Right lobe of liver (tissue), 6 donors: ENCODE measurements at regions not wholly inside any gene's neighbourhood (a gene's known extent, or its start where the extent isn't known, plus 50 kb on each side); places are given as distances from the start of the nearest gene placed in this dataset.
A peak's percentile ranks its signal among the peaks of the same experiment; 100 is the strongest.

Experiments used
- ATAC-seq, 4 donors: fragments of 200-7000 bp; cut with Tn5 transposase; one replicate each; pipeline ENCODE4 v1.9.1; 2020; ENCODE audit warnings: mild to moderate bottlenecking in 4 of 4, moderate library complexity in 4 of 4
- DNase-seq, 3 donors: peaks; one replicate each; pipeline ENCODE4 v3.0.0-alpha.2; 2020
- H3K27ac ChIP-seq, 3 donors: fragments of 200-600 bp; one replicate each; pipeline ENCODE4 v1.8.0; 2022
- H3K27me3 ChIP-seq, 2 donors: fragments of 200-600 bp; one replicate each; pipeline ENCODE4 v1.8.0; 2022
- H3K36me3 ChIP-seq, 4 donors: fragments of 200-600 bp; sonication (generic) in 1 of 4; one replicate each; pipeline versions ENCODE4 v1.5.1 to v1.8.0; 2017 to 2022; ENCODE audit warnings: control low read depth in 1 of 4
- H3K4me1 ChIP-seq, 4 donors: fragments of 200-600 bp; sonication (generic) in 1 of 4; one replicate each; pipeline versions ENCODE4 v1.5.1 to v1.8.0; 2017 to 2022; ENCODE audit warnings: control low read depth in 1 of 4
- H3K4me3 ChIP-seq, 3 donors: fragments of 200-600 bp; one replicate each; pipeline ENCODE4 v1.8.0; 2022
- H3K9me3 ChIP-seq, 4 donors: fragments of 200-600 bp; sonication (generic) in 1 of 4; one replicate each; pipeline versions ENCODE4 v1.5.1 to v1.8.0; 2017 to 2022; ENCODE audit warnings: control low read depth in 1 of 4
- POLR2A ChIP-seq: fragments of 450-650 bp; IDR thresholded peaks from one replicate; pipeline ENCODE4 v1.6.1; 2017; ENCODE audit warnings: antibody characterized with exemption, mild to moderate bottlenecking
- WGBS: methylation state at CpG from one replicate; pipeline ENCODE4 v1.1.6; 2018; ENCODE audit warnings: low coverage, low lambda C conversion rate; ENCODE audit not compliant: insufficient coverage; ENCODE audit errors: missing lambda C conversion rate; 5-methylcytosine and 5-hydroxymethylcytosine counted together
- intact Hi-C, 2 donors: fragments of 100-400 bp; cut with DNase I; formaldehyde crosslinking; loops; one replicate each; pipeline versions ENCODE4 v1.11.2 to v1.14.1; 2022
- small RNA-seq, 2 experiments: library from RNA; depleted of rRNA; stranded (forward); fragments of <200 nt; gene quantifications; one replicate each; pipeline ENCODE3, GENCODE V24; 2016
- TF ChIP-seq, protein P1 (sequence below), 4 donors: fragments of 200-600 bp in 3 of 4; fragments of 450-650 bp in 1 of 4; IDR thresholded peaks; one replicate each; pipeline versions ENCODE4 v1.5.1 to v1.8.0; 2016 to 2022; ENCODE audit warnings: antibody characterized with exemption in 4 of 4, mild to moderate bottlenecking in 2 of 4
- donor health status: DM: no; HTN: yes; CAD: no.
- donor health status: DM: no; HTN: no; CAD: no.
- donor health status: DM: no; HTN: no; CAD: no.
- donor health status: DM: no; HTN: yes; CAD: no.
- donor health status: DM: no; HTN: yes; CAD: no.

DNA sequence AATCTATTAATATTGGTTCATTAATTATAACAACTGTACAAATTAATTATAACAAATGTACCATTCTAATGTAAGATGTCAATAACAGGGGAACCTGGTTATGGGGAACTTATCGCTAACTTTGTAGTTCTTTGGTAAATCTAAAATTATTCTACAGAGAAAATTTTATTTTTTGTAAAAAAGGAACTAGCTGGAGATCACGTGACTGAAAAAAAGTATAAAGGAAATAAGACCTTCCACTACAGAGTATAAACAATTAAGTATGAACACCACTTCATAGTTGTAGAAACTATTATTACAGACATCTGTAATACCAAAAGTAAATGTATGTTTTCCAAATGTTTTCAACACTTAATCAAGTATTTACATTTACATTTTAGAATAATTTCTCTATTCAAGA lies 77.9 kb upstream of the DKK2 start:
- TF ChIP-seq, protein P1, sequence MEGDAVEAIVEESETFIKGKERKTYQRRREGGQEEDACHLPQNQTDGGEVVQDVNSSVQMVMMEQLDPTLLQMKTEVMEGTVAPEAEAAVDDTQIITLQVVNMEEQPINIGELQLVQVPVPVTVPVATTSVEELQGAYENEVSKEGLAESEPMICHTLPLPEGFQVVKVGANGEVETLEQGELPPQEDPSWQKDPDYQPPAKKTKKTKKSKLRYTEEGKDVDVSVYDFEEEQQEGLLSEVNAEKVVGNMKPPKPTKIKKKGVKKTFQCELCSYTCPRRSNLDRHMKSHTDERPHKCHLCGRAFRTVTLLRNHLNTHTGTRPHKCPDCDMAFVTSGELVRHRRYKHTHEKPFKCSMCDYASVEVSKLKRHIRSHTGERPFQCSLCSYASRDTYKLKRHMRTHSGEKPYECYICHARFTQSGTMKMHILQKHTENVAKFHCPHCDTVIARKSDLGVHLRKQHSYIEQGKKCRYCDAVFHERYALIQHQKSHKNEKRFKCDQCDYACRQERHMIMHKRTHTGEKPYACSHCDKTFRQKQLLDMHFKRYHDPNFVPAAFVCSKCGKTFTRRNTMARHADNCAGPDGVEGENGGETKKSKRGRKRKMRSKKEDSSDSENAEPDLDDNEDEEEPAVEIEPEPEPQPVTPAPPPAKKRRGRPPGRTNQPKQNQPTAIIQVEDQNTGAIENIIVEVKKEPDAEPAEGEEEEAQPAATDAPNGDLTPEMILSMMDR (IDR thresholded peaks at IDR 0.05): no peak
- no peak for TF ChIP-seq POLR2A
- ATAC-seq (no peak), DNase-seq (no peak)
- no peaks in the 10 kb centered on the region for H3K9me3 ChIP-seq
- H3K27ac ChIP-seq: no peak overlapping the region
- H3K36me3 ChIP-seq: no peaks in the 10 kb centered on the region
- no peaks in the 10 kb centered on the region for H3K27me3 ChIP-seq
- no peaks in the 10 kb centered on the region for H3K4me1 ChIP-seq
- intact Hi-C loops: no loop called here
- H3K4me3 ChIP-seq: no peak overlapping the region
- WGBS: 56% methylated on average over 2 of the region's 2 CpGs

- ATAC-seq (no peak), DNase-seq (no peak)
- no peak overlapping the region for H3K4me3 ChIP-seq
- H3K27me3 ChIP-seq: no peaks in the 10 kb centered on the region
- intact Hi-C loops: no loop called here
- WGBS: no CpG with 5 or more reads among the region's 2 CpGs
- H3K36me3 ChIP-seq: no peaks in the 10 kb centered on the region
- H3K4me1 ChIP-seq: no peaks in the 10 kb centered on the region
- TF ChIP-seq, protein P1 (IDR thresholded peaks at IDR 0.05): no peak
- TF ChIP-seq POLR2A: no peak
- H3K27ac ChIP-seq: no peak overlapping the region
- H3K9me3 ChIP-seq: no peaks in the 10 kb centered on the region
Observed at GRCh38 chr4:107098401-107098800, 62.3 kb upstream of the DKK2 start.

GRCh38 chr4:107094976-107095375 lies 58.9 kb upstream of the DKK2 start:
- Histone ChIP-seq H3K27me3 (no peaks in the 10 kb centered on the region), H3K4me1 (no peaks in the 10 kb centered on the region), H3K9me3 (peaks cover 0 to 8% (median 0%) of the 10 kb centered on the region in 4 donors), H3K27ac (no peak overlapping the region), H3K4me3 (no peak overlapping the region), H3K36me3 (no peaks in the 10 kb centered on the region)
- WGBS: no CpG with 5 or more reads among the region's 3 CpGs
- no peak for ATAC-seq
- intact Hi-C loops: no loop called here
- no peak for TF ChIP-seq POLR2A
- TF ChIP-seq, protein P1 (IDR thresholded peaks at IDR 0.05): no peak
- DNase-seq: peak in 1 of 3 donors; percentile 22

- intact Hi-C loops: no loop called here
- H3K9me3 ChIP-seq: peaks cover 0 to 8% (median 0%) of the 10 kb centered on the region in 4 donors
- H3K4me3 ChIP-seq: no peak overlapping the region
- WGBS: 67% methylated on average over 1 of the region's 2 CpGs
- no peaks in the 10 kb centered on the region for H3K4me1 ChIP-seq
- no peaks in the 10 kb centered on the region for H3K36me3 ChIP-seq
- ATAC-seq (no peak), DNase-seq (no peak)
- H3K27ac ChIP-seq: no peak overlapping the region
- TF ChIP-seq, protein P1 (IDR thresholded peaks at IDR 0.05): no peak
- TF ChIP-seq POLR2A: no peak
- H3K27me3 ChIP-seq: no peaks in the 10 kb centered on the region
Observed at GRCh38 chr4:107094332-107094731, 58.2 kb upstream of the DKK2 start.

Small RNA genes lying in the stretch of these regions (small RNA-seq; reads per million reads assigned to genes)
- 0 reads per million in 2 experiments for gene RNU6-551P
